ENCODE measurements at regions not wholly inside any gene's neighbourhood (a gene's known extent, or its start where the extent isn't known, plus 50 kb on each side); places are given as distances from the start of the nearest gene placed in this dataset.

DNA sequence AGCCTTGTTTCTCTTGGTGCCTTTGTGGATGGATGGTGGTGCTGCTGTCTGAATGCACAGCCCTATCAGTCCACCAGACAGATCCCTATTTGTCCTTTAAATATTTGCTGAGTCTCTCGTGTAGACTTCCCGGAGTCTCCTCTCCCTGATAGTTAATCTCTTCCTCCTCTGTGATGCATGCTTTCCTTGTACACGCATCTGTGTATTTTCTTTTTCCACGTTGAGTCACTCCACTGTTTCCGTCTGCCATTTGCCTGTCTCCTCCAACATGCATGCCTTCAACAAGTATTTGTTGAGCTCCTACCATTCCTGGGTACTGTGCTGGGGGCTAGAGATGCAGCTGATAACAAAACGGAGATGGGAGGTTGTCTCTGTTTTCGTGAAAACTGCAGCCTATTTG is 282.6 kb downstream of the HAPSTR1 start:
- no peak overlapping the region for H3K4me3 ChIP-seq (ENCODE audit: low read depth, low read length)
- TF ChIP-seq, protein P1, sequence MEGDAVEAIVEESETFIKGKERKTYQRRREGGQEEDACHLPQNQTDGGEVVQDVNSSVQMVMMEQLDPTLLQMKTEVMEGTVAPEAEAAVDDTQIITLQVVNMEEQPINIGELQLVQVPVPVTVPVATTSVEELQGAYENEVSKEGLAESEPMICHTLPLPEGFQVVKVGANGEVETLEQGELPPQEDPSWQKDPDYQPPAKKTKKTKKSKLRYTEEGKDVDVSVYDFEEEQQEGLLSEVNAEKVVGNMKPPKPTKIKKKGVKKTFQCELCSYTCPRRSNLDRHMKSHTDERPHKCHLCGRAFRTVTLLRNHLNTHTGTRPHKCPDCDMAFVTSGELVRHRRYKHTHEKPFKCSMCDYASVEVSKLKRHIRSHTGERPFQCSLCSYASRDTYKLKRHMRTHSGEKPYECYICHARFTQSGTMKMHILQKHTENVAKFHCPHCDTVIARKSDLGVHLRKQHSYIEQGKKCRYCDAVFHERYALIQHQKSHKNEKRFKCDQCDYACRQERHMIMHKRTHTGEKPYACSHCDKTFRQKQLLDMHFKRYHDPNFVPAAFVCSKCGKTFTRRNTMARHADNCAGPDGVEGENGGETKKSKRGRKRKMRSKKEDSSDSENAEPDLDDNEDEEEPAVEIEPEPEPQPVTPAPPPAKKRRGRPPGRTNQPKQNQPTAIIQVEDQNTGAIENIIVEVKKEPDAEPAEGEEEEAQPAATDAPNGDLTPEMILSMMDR (IDR thresholded peaks at IDR 0.05; ENCODE audit: control insufficient read depth, extremely low read depth, insufficient read depth), result no peak
- DNase-seq (ENCODE audit: low read depth), result no peak

DNA sequence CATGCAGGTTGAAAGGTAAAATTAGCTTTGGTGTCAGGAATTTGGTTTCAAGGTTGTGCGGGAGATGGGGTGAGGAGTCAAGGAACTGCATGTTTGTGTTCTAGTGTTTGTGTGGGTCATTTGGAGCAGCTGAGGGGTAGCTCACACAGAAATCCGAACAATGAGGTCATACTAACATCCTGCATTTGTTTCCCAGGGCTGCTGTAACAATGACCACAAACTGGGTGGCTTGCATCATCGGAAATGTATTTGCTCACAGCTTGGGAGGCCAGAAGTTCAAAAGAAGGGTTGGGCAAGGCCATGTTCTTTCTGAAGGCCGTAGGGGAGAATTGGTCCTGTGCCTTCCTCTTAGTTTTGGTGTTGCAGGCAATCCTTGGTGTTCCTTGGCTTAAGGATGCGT is 287.4 kb downstream of the HAPSTR1 start:
- no peak for DNase-seq (ENCODE audit: low read depth)
- H3K4me3 ChIP-seq (ENCODE audit: low read depth, low read length), result no peak overlapping the region
- TF ChIP-seq, protein P1 (IDR thresholded peaks at IDR 0.05; ENCODE audit: control insufficient read depth, extremely low read depth, insufficient read depth), result no peak

DNA sequence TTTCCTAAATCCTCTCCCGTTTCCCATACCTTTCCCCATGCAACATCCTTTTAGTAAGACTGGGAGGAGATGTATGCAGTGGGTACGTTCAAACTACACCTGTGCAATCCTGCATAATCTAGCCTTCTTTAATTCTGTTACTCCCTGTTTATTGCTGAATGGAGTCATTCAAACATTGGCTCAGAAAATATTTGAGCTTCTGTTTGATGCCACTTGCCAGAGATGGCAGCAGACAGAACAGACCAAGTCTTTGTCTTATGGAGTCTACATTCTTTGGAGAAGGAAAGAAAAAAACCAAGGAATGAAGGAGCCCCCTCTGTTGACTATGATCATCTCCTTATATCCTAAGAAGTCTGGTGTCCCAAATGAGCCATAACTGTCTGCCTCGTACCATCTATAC is 288.8 kb downstream of the HAPSTR1 start:
- no peak overlapping the region for H3K4me3 ChIP-seq (ENCODE audit: low read depth, low read length)
- TF ChIP-seq, protein P1 (IDR thresholded peaks at IDR 0.05; ENCODE audit: control insufficient read depth, extremely low read depth, insufficient read depth), result no peak
- DNase-seq (ENCODE audit: low read depth), result no peak

DNA sequence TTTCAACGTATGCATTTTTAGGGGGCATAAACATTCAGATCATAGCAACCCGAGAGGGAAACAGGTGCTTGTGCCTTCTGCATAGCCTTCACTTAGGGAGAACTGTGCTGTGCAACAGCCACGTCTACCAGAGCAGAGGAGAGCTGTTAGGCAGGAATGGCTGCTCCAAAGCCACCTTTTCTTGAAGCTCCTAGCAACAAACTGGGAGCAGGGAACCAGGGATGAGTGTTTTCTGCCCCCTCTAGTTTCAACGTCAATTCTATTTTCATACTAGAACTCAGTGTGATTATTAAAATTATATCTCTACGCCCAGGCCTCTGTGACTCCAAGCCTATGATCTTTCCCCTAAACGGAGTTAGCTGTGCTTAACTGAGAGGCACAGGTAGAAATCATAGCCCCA is 290.0 kb downstream of the HAPSTR1 start:
- no peak for DNase-seq (ENCODE audit: low read depth)
- TF ChIP-seq, protein P1 (IDR thresholded peaks at IDR 0.05; ENCODE audit: control insufficient read depth, extremely low read depth, insufficient read depth), result no peak
- no peak overlapping the region for H3K4me3 ChIP-seq (ENCODE audit: low read depth, low read length)

DNA sequence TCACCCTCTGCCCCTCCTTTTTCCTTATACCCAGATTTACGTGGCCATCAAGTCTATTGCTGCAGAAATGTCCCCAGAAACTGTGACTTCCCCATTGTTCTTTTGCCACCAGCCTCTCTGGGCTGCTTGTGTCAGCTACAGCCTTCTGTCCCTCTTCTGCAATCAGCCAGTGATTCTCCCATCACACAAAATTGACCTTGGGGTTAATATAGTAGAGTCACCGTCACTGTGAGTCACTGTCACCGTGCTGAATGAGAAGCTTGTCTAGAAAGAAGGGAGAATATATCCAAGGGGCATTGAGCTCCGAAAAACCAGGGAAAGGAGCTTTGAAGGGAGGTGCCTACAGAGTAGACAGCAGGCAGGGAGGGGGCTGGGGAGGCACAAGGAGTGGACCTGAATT is 290.5 kb downstream of the HAPSTR1 start:
- no peak for DNase-seq (ENCODE audit: low read depth)
- TF ChIP-seq, protein P1 (IDR thresholded peaks at IDR 0.05; ENCODE audit: control insufficient read depth, extremely low read depth, insufficient read depth), result no peak
- H3K4me3 ChIP-seq (ENCODE audit: low read depth, low read length), result no peak overlapping the region

DNA sequence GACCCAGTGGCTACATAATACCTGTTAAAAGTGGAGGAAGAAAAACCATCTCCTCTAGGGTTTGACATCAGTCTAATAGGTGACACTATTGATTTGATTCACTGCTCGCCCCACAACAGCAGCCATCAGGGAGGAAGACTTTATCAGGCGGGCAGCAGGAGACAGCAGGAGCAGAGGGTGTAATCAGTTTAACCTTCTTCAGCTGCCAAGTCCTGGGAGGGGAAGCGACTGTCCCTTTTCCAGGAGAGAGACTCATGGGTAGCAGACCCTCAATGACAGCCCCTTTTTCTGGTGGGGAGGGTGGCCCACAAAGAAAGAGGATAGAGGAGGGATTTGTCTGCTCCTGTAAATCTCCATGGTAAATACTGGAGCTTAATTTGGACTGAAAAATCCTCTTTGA is 291.8 kb downstream of the HAPSTR1 start:
- no peak overlapping the region for H3K4me3 ChIP-seq (ENCODE audit: low read depth, low read length)
- TF ChIP-seq, protein P1 (IDR thresholded peaks at IDR 0.05; ENCODE audit: control insufficient read depth, extremely low read depth, insufficient read depth), result no peak
- DNase-seq (ENCODE audit: low read depth), result no peak

DNA sequence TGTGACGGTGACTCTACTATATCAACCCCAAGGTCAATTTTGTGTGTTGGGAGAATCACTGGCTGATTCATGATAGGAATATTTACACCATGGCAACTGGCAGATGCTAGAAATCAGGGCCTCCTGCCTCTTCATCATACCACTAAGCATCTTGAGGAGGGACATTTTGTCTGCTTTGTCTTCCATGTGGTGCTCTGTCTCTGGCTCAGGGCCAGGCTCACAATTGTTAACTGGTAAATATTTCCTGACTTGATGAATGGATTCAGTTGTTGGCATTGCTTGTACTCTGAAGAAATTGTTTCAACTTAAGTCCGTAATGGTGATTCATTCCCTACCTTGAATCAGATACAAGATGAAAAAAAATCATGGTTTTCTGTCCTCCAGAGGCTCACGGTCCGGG is 292.7 kb downstream of the HAPSTR1 start:
- H3K4me3 ChIP-seq (ENCODE audit: low read depth, low read length), result no peak overlapping the region
- no peak for DNase-seq (ENCODE audit: low read depth)
- TF ChIP-seq, protein P1 (IDR thresholded peaks at IDR 0.05; ENCODE audit: control insufficient read depth, extremely low read depth, insufficient read depth), result no peak

All from LNCaP clone FGC (cell line).